ENCODE measurements at regions not wholly inside any gene's neighbourhood (a gene's known extent, or its start where the extent isn't known, plus 50 kb on each side); places are given as distances from the start of the nearest gene placed in this dataset.

DNA sequence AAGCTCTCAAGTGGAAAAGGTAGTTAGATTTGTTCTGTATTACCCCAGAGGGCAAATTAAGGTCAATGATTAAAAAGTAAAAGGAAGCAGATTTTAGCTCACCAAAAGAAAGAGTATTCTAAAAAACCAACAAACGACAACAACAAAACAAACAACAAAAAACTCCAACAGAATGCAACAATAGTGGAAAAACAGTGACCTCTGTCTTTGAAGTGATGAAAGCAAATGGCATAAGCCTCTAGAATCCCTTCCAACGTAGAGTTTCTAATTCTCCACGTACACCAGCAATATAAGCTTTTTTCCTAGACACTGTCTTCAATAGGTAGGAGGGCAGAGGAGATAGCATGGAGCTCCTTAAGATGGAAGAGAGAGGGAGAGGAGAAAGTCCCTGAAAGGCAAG lies 359.1 kb downstream of the TTLL7 start:
- no peak for TF ChIP-seq ZNF274 (IDR thresholded peaks at IDR 0.05; ENCODE audit: low read depth, low read length)
- H3K4me3 ChIP-seq (ENCODE audit: low read length): no peak overlapping the region

DNA sequence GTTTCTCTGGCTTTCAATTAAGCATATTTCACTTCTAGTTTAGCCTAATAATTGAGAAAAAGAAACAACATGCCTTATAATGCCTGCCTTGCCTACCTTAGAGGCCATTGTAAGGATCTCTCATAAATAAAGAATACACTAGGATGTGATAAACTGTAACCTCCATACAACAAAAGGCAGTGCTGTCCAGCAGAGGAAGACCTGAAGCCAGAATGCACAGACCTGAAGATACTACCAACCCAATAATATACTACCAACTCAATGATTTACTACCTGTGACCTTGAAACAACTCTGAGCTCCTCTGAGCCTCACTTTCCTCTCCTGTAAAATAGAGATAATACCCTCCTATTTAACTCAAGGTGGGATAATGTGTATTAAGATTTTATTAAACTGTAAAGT lies 361.3 kb downstream of the TTLL7 start:
- no peak for TF ChIP-seq ZNF274 (IDR thresholded peaks at IDR 0.05; ENCODE audit: low read depth, low read length)

DNA sequence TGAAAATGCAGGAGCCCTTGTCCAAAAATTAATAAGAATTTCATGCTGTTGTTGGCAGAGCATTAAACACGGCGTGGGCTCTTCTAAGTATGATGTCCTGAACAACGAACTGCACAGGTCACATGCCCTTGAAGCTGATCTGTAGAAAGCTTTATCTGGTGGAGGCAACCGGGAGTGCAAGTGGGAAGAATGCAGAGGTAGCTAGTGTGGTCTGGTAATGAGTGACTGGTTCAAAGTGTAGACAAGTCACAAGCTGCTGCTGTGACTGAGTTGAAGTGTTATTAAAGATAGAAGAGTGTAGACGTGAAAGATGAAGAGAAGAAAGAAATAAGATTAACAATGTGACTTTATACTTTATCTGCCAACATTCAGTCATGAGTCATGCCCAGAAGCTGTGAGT lies 361.9 kb downstream of the TTLL7 start:
- no peak overlapping the region for H3K4me3 ChIP-seq (ENCODE audit: low read length)
- no peak for TF ChIP-seq ZNF274 (IDR thresholded peaks at IDR 0.05; ENCODE audit: low read depth, low read length)

More for the DNA sequence above, 361.3 kb downstream of the TTLL7 start:
- H3K4me3 ChIP-seq (ENCODE audit: low read length): no peak overlapping the region

DNA sequence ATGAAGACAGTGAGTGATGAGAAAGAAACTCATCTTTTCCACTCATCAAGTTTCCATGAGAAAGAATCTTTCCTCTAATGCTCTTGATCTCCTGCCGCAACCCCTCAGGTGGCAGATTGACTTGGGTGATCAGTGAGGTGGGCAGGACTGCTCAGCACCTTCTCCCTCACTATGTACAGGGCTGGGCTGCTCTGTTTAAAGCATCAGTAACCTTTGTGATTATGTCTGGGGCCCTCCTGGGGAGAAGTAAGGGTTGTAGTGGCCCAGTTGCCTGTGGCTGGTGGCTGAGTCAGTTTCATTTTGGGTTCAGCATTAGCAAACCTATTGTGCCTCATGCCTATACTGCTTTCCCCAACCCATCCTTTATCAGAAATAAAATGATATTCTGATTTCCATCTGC lies 366.0 kb downstream of the TTLL7 start:
- TF ChIP-seq ZNF274 (IDR thresholded peaks at IDR 0.05; ENCODE audit: low read depth, low read length): no peak
- no peak overlapping the region for H3K4me3 ChIP-seq (ENCODE audit: low read length)

DNA sequence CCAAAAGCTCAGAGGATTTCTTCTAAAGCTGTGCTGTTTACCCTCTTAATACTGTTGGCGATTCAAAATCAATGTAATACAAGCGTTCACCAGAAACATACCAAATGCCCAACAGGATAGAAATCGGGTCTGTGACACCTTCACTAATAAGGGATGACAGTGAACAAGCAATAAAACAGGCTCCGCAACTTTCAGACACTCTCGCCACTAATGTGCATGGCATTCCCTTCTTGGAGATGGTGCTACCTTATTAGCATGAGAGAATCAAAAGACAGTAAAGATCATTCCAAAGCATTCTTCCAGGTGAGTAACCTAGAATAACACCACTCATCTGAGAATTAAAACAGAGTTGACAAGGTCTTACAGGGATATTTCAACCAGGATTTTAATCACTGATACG lies 367.1 kb downstream of the TTLL7 start:
- no peak overlapping the region for H3K4me3 ChIP-seq (ENCODE audit: low read length)
- no peak for TF ChIP-seq ZNF274 (IDR thresholded peaks at IDR 0.05; ENCODE audit: low read depth, low read length)

DNA sequence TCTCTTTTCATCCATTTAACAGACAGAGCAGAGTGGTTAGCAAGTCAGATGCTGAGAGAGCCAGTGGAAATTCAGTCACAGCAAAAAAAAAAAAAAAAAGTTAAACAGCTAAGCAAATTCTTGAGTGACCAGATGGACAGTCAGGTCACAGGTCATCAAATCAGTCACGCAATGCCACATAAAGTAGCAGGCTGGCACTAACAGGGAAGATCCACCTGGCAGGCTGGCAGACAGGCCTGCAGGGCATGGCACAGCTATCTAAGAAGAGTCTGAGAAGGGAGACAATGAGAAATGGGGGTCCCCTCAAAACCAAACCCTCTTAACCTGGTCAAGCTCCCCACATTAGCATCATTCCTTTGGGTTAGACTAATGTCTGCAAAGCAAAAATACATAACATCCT lies 371.9 kb downstream of the TTLL7 start:
- H3K4me3 ChIP-seq (ENCODE audit: low read length): no peak overlapping the region
- TF ChIP-seq ZNF274 (IDR thresholded peaks at IDR 0.05; ENCODE audit: low read depth, low read length): no peak

DNA sequence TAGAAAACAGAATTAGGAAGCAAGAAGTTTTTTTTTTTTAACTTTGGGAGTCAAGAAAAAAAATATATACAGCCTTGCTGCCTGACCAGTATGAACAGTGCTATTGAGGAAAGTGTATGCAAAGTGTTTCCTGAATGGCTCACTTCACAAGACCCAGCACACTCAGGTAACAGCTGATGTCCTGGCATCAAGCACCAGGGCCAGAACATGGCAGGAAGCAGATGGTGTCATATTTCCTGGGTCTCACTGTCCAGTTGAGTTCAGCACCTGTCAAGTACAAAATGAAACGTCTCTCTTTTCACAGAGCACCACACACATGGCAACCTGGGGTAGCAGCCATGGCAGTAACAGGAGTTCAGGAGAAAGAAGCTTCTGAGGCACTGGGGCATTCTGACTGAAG lies 372.3 kb downstream of the TTLL7 start:
- H3K4me3 ChIP-seq (ENCODE audit: low read length): no peak overlapping the region
- no peak for TF ChIP-seq ZNF274 (IDR thresholded peaks at IDR 0.05; ENCODE audit: low read depth, low read length)

DNA sequence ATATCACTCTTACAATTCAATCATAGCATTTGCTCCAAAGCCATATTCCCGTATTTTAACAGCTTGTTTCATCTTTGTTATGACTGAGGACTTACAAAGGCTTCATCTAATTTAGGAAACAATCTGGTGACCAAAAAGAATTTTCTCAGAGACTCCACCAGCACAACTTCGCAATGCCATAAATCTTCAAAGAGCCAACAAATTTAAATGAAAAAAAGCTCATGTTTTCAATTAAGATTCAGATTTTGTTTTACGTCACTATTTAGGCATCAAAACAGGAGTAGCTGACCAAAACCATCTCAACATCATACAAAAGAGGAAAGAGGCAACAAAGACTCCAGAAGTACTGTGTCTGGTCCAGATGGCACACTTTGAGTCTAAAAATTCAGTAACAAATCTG lies 373.3 kb downstream of the TTLL7 start:
- H3K4me3 ChIP-seq (ENCODE audit: low read length): no peak overlapping the region
- TF ChIP-seq ZNF274 (IDR thresholded peaks at IDR 0.05; ENCODE audit: low read depth, low read length): no peak

DNA sequence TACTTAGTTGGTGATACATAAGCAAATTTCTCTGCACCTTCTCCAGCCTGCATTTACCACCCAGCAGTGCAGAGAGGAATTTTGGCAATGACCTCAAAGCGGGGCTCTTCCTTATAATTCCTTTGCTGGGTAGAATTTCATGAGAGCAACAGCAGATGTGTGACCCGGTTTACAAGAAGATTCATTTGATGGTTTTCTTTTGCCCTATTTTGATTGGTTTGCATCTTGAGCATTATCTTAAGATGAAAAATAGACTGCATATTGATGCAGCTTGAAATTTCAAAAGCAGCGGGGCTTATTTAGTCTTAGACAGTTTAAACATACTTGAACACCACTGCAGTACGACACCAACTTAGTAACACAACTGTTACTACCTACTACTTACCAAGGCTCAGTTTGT lies 378.9 kb downstream of the TTLL7 start:
- no peak for TF ChIP-seq ZNF274 (IDR thresholded peaks at IDR 0.05; ENCODE audit: low read depth, low read length)
- no peak overlapping the region for H3K4me3 ChIP-seq (ENCODE audit: low read length)

DNA sequence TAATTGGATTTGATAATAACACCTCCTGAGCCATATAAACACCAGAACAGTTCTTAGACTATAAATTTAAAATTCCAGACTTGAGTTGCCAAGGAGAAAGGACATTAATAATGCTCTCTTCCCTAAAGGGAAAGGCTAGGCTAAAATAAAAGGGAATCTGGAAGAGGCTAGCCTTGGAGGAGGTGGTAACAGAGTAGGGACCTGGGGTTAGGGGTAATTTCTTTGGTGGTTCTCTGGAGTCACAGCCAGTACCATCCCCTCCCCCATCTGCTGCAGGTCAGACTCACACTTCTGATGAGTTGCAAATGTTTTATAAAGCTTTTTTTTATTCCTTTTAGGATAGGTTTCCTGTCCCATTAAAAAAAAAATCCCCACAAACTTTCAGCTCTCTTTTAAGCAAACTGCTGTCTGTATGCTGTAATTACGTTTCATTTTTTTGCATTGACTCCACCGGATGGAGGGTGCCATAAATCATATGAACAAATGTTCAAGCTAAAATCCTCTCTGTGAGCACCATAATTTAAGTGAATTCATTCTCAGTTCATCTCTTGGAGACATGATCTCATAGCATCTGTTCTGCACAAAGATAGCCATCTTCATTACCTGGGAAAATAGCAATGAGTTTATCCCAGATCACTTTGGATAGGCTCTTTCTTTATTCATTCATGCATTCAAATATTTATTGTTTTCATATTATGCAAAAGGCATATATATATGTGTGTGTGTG lies 379.6 kb downstream of the TTLL7 start:
- H3K4me3 ChIP-seq (ENCODE audit: low read length): no peak overlapping the region
- no peak for TF ChIP-seq ZNF274 (IDR thresholded peaks at IDR 0.05; ENCODE audit: low read depth, low read length)

DNA sequence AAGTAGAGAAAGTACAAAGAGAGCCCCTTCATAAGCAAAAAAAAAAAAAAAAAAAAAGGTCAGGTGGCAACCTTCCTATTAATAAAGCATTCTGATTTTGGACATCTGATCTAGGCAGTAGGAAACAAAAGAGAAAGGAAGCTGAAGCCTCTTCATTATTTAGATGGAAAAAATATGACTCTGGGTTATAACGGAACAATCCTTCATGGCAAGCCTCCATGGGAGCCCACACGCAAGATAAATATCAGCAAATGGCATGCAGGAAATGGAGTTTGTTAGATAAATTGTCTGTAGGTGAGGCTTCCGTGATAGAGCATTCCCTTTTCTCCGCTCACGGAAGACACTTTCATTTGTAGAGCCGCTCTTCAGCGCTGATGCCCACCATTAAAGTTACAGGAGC lies 381.0 kb downstream of the TTLL7 start:
- no peak overlapping the region for H3K4me3 ChIP-seq (ENCODE audit: low read length)
- no peak for TF ChIP-seq ZNF274 (IDR thresholded peaks at IDR 0.05; ENCODE audit: low read depth, low read length)

DNA sequence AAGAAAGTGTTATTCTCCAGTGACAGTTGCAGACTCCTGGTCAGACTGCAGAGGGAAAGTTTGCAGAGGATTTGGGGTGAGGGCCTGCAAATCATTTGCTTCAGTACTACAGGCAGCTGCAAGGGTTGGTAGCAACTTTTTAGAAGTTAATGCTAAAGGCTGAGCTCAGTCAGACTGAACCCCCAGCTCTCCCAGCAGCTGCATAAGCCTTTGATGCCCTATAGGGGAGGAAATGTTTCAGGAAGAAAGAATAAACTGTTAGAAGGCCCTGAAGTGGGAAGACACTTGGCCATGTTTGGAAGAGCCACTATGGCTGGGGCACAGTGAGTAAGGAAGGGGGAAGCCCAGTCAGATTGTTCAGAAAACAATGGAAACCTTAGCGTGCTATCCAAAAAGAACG lies 383.6 kb downstream of the TTLL7 start:
- no peak overlapping the region for H3K4me3 ChIP-seq (ENCODE audit: low read length)
- TF ChIP-seq ZNF274 (IDR thresholded peaks at IDR 0.05; ENCODE audit: low read depth, low read length): no peak

DNA sequence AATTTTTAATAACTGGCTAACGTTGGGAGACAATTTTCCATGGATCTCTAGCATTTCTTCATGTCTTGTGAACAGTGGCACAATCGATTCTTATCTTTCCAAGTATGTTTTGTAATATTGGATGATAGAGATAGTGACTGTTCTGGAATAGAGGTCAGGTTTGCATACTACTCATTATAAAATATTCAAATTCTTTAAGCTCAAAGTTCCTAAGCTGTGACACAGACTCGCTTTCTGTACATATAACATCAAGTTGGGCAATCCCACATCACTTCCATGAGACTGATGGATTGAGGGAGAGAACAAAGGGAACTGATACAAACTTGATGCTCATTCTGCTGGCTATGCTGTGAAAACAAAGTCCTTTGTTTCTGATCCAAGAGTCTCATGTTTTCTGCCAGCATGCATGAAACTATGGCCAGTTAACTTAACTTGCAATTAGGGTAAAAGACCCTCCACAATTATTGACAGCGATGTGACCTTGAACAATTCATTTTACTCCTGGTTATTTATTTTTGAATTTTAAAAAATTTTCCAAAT lies 392.4 kb downstream of the TTLL7 start:
- no peak for TF ChIP-seq ZNF274 (IDR thresholded peaks at IDR 0.05; ENCODE audit: low read depth, low read length)
- no peak overlapping the region for H3K4me3 ChIP-seq (ENCODE audit: low read length)

DNA sequence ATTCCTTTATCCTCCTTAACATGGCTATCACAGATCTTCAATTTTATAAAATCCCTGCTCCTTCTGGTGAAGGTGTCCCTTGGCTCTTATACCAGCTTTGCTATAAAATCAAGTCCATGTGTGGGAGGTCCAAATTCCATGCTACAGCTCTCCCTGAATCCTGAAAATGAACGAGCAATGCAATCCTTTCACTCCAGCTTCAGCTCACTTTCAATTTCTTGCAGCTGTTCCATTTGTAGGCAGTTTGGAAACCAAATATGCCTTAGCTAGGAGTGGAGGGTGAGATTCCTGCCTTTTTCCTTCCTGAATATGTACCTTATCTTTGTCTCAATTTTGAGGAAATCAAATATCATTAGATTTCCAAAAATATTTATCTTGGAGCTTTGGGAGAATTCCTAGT lies 402.6 kb downstream of the TTLL7 start:
- H3K4me3 ChIP-seq (ENCODE audit: low read length): no peak overlapping the region
- TF ChIP-seq ZNF274 (IDR thresholded peaks at IDR 0.05; ENCODE audit: low read depth, low read length): no peak

DNA sequence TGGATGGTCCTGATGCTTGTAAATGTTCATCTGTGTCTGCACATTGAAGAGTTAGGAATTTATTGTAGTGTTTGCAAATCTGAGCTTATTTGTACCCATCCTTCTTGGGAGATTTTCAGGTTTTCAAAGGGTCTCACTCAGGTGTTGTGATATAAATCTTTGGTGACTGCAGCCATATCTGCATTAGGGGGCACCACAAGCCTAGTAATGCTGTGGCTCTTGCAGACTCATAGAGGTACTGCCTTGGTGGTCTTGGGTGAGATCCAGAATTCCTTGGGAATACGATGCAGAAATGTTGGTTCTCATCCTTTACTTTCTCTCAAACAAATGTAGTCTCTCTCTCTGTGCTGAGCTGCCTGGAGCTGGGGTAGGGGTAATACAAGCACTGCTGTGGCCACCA lies 405.9 kb downstream of the TTLL7 start:
- TF ChIP-seq ZNF274 (IDR thresholded peaks at IDR 0.05; ENCODE audit: low read depth, low read length): no peak
- no peak overlapping the region for H3K4me3 ChIP-seq (ENCODE audit: low read length)

DNA sequence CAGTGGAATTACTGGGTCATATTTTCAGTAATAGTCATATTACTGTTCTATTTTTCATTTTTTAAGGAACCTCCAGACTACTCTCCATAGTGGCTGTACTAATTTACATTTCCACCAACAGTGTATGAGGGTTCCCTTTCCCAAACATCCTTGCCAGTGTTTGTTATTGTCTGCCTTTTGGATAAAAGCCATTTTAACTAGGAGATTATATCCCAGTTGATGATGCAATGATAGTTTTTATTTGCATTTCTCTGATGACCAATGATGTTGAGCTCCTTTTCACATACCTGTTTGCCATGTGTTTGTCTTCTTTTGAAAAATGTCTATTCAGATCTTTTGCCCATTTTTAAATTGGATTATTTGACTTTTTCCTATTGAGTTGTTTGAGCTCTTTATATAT lies 410.8 kb downstream of the TTLL7 start:
- H3K4me3 ChIP-seq (ENCODE audit: low read length): no peak overlapping the region
- TF ChIP-seq ZNF274 (IDR thresholded peaks at IDR 0.05; ENCODE audit: low read depth, low read length): no peak

Measured in GM08714 (cell line).